KMS-11 (cell line): ENCODE measurements at regions not wholly inside any gene's neighbourhood (a gene's known extent, or its start where the extent isn't known, plus 50 kb on each side); places are given as distances from the start of the nearest gene placed in this dataset.
"Not testable (repeated sequence)": the region's sequence is repeated elsewhere in the genome, so short reads cannot be mapped to it uniquely, and the experiment has no call there.

Source experiments
- H2AFZ ChIP-seq: fragments of 200-600 bp; sonication (generic); 2 replicates; pipeline ENCODE4 v1.6.1; 2016; ENCODE audit warnings: antibody characterized with exemption, mixed run types, low read depth
- H3K27ac ChIP-seq: fragments of 200-600 bp; sonication (generic); 2 replicates; pipeline ENCODE4 v1.6.1; 2016; ENCODE audit warnings: mild to moderate bottlenecking, mixed run types
- H3K27me3 ChIP-seq: fragments of 200-600 bp; sonication (generic); 2 replicates; pipeline ENCODE4 v1.6.1; 2017; ENCODE audit warnings: mild to moderate bottlenecking, low read depth, mixed run types, moderate library complexity; ENCODE audit not compliant: insufficient read depth
- H3K36me3 ChIP-seq: fragments of 200-600 bp; sonication (generic); 2 replicates; pipeline ENCODE4 v1.6.1; 2017; ENCODE audit warnings: mild to moderate bottlenecking, mixed run types; ENCODE audit not compliant: insufficient read depth
- H3K4me1 ChIP-seq: fragments of 200-600 bp; sonication (generic); 2 replicates; pipeline ENCODE4 v1.6.1; 2016; ENCODE audit warnings: mild to moderate bottlenecking, low read depth, mixed run types; ENCODE audit not compliant: poor library complexity, severe bottlenecking
- H3K4me2 ChIP-seq: fragments of 200-600 bp; sonication (generic); 2 replicates; pipeline ENCODE4 v1.7.0; 2016; ENCODE audit warnings: mild to moderate bottlenecking, mixed run types
- H3K4me3 ChIP-seq: fragments of 200-600 bp; sonication (generic); IDR thresholded peaks from 2 replicates; pipeline ENCODE4 v1.6.1; 2017; ENCODE audit warnings: low read depth, low read length, mixed read lengths; ENCODE audit not compliant: insufficient read depth
- H3K79me2 ChIP-seq: fragments of 200-600 bp; sonication (generic); 2 replicates; pipeline ENCODE4 v1.6.1; 2016; ENCODE audit warnings: low read depth, mixed run types; ENCODE audit not compliant: insufficient read depth
- H3K9ac ChIP-seq: fragments of 200-600 bp; sonication (generic); 2 replicates; pipeline ENCODE4 v1.6.1; 2016; ENCODE audit warnings: mild to moderate bottlenecking, mixed run types
- H4K20me1 ChIP-seq: fragments of 200-600 bp; sonication (generic); 2 replicates; pipeline ENCODE4 v1.6.1; 2016; ENCODE audit warnings: mild to moderate bottlenecking, mixed run types; ENCODE audit not compliant: insufficient read depth
- CTCF ChIP-seq: fragments of 200-600 bp; sonication (generic); conservative IDR thresholded peaks from 2 replicates; pipeline ENCODE4 v1.6.1; 2017; ENCODE audit warnings: low read depth, mild to moderate bottlenecking, antibody characterized with exemption, low read length, moderate library complexity, mixed read lengths

DNA sequence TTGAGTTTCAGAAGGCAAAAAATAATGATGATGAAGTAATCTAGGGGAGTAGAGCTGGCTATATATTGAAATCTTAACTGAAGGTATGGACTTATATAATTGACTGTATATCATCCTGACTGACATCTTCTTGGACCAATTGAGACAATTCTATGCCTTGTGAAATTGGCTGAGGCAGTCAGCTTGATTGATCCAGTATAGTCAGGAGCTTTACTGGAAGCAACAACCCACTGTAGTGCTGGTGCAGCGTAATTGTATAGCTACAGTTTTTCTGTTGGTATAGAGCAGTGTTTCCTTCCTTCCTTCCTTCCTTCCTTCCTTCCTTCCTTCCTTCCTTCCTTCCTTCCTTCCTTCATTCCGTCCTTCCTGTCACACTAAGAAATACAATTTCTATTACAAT, 268.0 kb downstream of the NUF2 start:
- Histone ChIP-seq H3K79me2 (no peaks in the 10 kb centered on the region), H3K4me1 (no peaks in the 10 kb centered on the region), H3K4me2 (no peak overlapping the region), H2AFZ (no peak overlapping the region), H3K36me3 (no peaks in the 10 kb centered on the region), H3K27ac (no peak overlapping the region), H3K9ac (no peak overlapping the region), H4K20me1 (no peaks in the 10 kb centered on the region), H3K4me3 (no peak overlapping the region), H3K27me3 (no peaks in the 10 kb centered on the region)
- TF ChIP-seq CTCF: no peak

DNA sequence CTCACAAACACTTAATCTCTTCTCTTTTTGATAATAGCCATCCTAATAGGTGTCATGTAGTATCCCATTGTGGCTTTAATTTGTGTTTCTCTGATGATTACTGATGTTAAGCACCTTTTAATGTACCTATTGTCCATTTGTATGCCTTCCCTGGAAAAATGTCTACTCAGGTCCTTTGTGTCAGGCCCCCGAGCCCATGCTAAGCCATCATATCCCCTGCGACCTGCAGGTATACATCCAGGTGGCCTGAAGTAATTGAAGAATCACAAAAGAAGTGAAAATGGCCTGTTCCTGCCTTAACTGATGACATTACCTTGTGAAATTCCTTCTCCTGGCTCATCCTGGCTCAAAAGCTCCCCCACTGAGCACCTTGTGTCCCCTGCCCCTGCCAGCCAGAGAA, 269.4 kb downstream of the NUF2 start:
- H3K27ac ChIP-seq: not testable (repeated sequence)

GRCh38 chr1:163592623-163593022, 270.9 kb downstream of the NUF2 start:
- H3K36me3 ChIP-seq, H2AFZ ChIP-seq, H3K79me2 ChIP-seq, H4K20me1 ChIP-seq, H3K9ac ChIP-seq, H3K4me3 ChIP-seq, H3K4me1 ChIP-seq, H3K27ac ChIP-seq, H3K4me2 ChIP-seq, H3K27me3 ChIP-seq: not testable (repeated sequence)

More for the DNA sequence above, 269.4 kb downstream of the NUF2 start:
- H2AFZ ChIP-seq, H3K36me3 ChIP-seq, H3K4me3 ChIP-seq, H3K79me2 ChIP-seq, H3K4me1 ChIP-seq, H3K27me3 ChIP-seq, H4K20me1 ChIP-seq, H3K4me2 ChIP-seq, H3K9ac ChIP-seq: not testable (repeated sequence)

DNA sequence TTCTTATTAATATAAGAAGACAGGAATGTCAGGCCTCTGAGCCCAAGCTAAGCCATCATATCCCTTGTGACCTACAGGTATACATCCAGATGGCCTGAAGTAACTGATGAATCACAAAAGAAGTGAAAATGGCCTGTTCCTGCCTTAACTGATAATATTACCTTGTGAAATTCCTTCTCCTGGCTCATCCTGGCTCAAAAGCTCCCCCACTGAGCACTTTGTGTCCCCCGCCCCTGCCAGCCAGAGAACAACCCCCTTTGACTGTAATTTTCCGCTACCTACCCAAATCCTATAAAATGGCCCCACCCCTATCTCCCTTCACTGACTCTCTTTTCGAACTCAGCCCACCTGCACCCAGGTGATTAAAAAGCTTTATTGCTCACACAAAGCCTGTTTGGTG, 274.4 kb downstream of the NUF2 start:
- H3K4me1 ChIP-seq, H3K27ac ChIP-seq, H3K4me3 ChIP-seq, H3K27me3 ChIP-seq, H2AFZ ChIP-seq, H3K4me2 ChIP-seq, H3K79me2 ChIP-seq, H3K36me3 ChIP-seq, H4K20me1 ChIP-seq, H3K9ac ChIP-seq: not testable (repeated sequence)

DNA sequence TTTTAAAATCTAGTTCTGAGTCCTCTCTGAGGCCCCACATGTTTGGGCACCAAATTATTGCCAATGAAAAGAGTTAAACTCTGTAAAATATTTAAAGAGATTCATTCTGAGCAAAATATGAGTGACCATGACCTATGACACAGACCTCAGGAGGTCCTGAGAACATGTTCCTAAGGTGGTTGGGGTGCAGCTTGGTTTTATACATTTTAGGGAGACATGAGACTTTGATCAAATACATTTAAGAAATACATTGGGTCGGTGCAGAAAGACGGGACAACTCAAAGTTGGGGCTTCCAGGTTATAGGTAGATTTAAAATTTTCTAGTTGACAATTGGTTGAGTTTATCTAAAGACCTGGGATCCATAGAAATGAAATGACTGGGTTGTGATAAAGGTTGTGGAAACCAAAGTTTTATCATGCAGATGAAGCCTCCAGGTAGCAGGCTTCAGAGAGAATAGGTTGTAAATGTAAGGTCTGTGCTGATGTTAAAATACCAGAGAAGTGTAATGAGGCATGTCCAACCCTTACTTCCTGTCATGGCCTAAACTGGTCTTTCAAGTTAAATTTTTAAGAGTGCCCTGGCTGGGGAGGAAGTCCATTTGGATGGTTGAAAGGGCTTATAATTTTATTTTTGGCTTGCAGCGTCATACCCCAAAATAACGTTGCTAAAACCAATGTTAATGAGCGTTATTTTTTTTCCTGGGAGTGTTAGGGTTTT, 274.9 kb downstream of the NUF2 start:
- Histone ChIP-seq H3K9ac (no peak overlapping the region), H3K4me2 (no peak overlapping the region), H3K27ac (no peak overlapping the region), H3K27me3 (no peaks in the 10 kb centered on the region), H3K36me3 (no peaks in the 10 kb centered on the region), H3K4me1 (no peaks in the 10 kb centered on the region), H3K4me3 (no peak overlapping the region), H2AFZ (no peak overlapping the region), H4K20me1 (no peaks in the 10 kb centered on the region), H3K79me2 (no peaks in the 10 kb centered on the region)
- TF ChIP-seq CTCF: no peak

GRCh38 chr1:163604321-163604720, 282.6 kb downstream of the NUF2 start:
- TF ChIP-seq CTCF: no peak
- Histone ChIP-seq H3K36me3 (no peaks in the 10 kb centered on the region), H4K20me1 (no peaks in the 10 kb centered on the region), H3K27me3 (no peaks in the 10 kb centered on the region), H3K4me3 (no peak overlapping the region), H3K4me2 (no peak overlapping the region), H2AFZ (no peak overlapping the region), H3K27ac (no peak overlapping the region), H3K79me2 (no peaks in the 10 kb centered on the region), H3K4me1 (no peaks in the 10 kb centered on the region), H3K9ac (no peak overlapping the region)
